NCI-H187 treated with DMSO at 0.1 percent for 48 hours (cell line): ENCODE measurements at regions not wholly inside any gene's neighbourhood (a gene's known extent, or its start where the extent isn't known, plus 50 kb on each side); places are given as distances from the start of the nearest gene placed in this dataset.

Source experiments
- DNase-seq: peaks from one replicate; lab custom pipeline; 2025; lab: John Stamatoyannopoulos, UW

- no peak for DNase-seq
Observed at GRCh38 chr1:201708691-201709090, 120.3 kb upstream of the IPO9 start.

GRCh38 chr1:201709564-201710295 lies 119.2 kb upstream of the IPO9 start:
- no peak for DNase-seq

GRCh38 chr1:201710632-201711597 lies 118.0 kb upstream of the IPO9 start:
- no peak for DNase-seq

GRCh38 chr1:201711811-201712210 lies 117.1 kb upstream of the IPO9 start:
- DNase-seq, result no peak

- no peak for DNase-seq
Observed at GRCh38 chr1:201712387-201713085, 116.4 kb upstream of the IPO9 start.

- no peak for DNase-seq
Observed at GRCh38 chr1:201713086-201713810, 115.7 kb upstream of the IPO9 start.

GRCh38 chr1:201714542-201715329 lies 114.2 kb upstream of the IPO9 start:
- no peak for DNase-seq

GRCh38 chr1:201715351-201715750 lies 113.6 kb upstream of the IPO9 start:
- no peak for DNase-seq

- no peak for DNase-seq
Observed at GRCh38 chr1:201715801-201716741, 112.9 kb upstream of the IPO9 start.

GRCh38 chr1:201716742-201717135 lies 112.2 kb upstream of the IPO9 start:
- DNase-seq, result no peak

GRCh38 chr1:201717286-201717685 lies 111.7 kb upstream of the IPO9 start:
- no peak for DNase-seq

GRCh38 chr1:201718346-201719202 lies 110.4 kb upstream of the IPO9 start:
- DNase-seq, result no peak

GRCh38 chr1:201719812-201720521 lies 109.0 kb upstream of the IPO9 start:
- DNase-seq, result no peak

- DNase-seq, result no peak
Observed at GRCh38 chr1:201720522-201720844, 108.5 kb upstream of the IPO9 start.

- no peak for DNase-seq
Observed at GRCh38 chr1:201721082-201722049, 107.6 kb upstream of the IPO9 start.

GRCh38 chr1:201724039-201724765 lies 104.8 kb upstream of the IPO9 start:
- DNase-seq, result no peak

- DNase-seq, result no peak
Observed at GRCh38 chr1:201724766-201725118, 104.2 kb upstream of the IPO9 start.
